ENCODE measurements at regions not wholly inside any gene's neighbourhood (a gene's known extent, or its start where the extent isn't known, plus 50 kb on each side); places are given as distances from the start of the nearest gene placed in this dataset.

GRCh38 chr14:62018606-62019005 is 256.4 kb downstream of the SNAPC1 start:
- no peak for DNase-seq

GRCh38 chr14:62027958-62028357 is 265.7 kb downstream of the SNAPC1 start:
- no peak for DNase-seq

- DNase-seq = no peak
Measured at GRCh38 chr14:62029569-62029924, 267.3 kb downstream of the SNAPC1 start.

- no peak for DNase-seq
Measured at GRCh38 chr14:62030387-62030786, 268.2 kb downstream of the SNAPC1 start.

GRCh38 chr14:62031504-62031903 is 269.3 kb downstream of the SNAPC1 start:
- DNase-seq = no peak

GRCh38 chr14:62053188-62053587 is 291.0 kb downstream of the SNAPC1 start:
- no peak for DNase-seq

GRCh38 chr14:62056789-62057188 is 294.6 kb downstream of the SNAPC1 start:
- no peak for DNase-seq

GRCh38 chr14:62062645-62063044 is 300.4 kb downstream of the SNAPC1 start:
- no peak for DNase-seq

- no peak for DNase-seq
Measured at GRCh38 chr14:62064751-62065323, 302.6 kb downstream of the SNAPC1 start.

GRCh38 chr14:62066304-62066703 is 304.1 kb downstream of the SNAPC1 start:
- DNase-seq = no peak

- no peak for DNase-seq
Measured at GRCh38 chr14:62071039-62071438, 308.8 kb downstream of the SNAPC1 start.

- DNase-seq = no peak
Measured at GRCh38 chr14:62076368-62076767, 314.1 kb downstream of the SNAPC1 start.

- no peak for DNase-seq
Measured at GRCh38 chr14:62076825-62077605, 314.8 kb downstream of the SNAPC1 start.

GRCh38 chr14:62077676-62078261 is 315.5 kb downstream of the SNAPC1 start:
- DNase-seq = no peak

GRCh38 chr14:62079038-62079437 is 316.8 kb downstream of the SNAPC1 start:
- DNase-seq = no peak

- DNase-seq = no peak
Measured at GRCh38 chr14:62081012-62081612, 318.9 kb downstream of the SNAPC1 start.

- no peak for DNase-seq
Measured at GRCh38 chr14:62081951-62082350, 319.7 kb downstream of the SNAPC1 start.

GRCh38 chr14:62082779-62083178 is 320.6 kb downstream of the SNAPC1 start:
- DNase-seq = no peak

- no peak for DNase-seq
Measured at GRCh38 chr14:62084020-62084419, 321.8 kb downstream of the SNAPC1 start.

- DNase-seq = no peak
Measured at GRCh38 chr14:62087191-62087590, 325.0 kb downstream of the SNAPC1 start.

GRCh38 chr14:62093736-62094135 is 331.5 kb downstream of the SNAPC1 start:
- DNase-seq = no peak

GRCh38 chr14:62097072-62097471 is 334.9 kb downstream of the SNAPC1 start:
- no peak for DNase-seq

GRCh38 chr14:62097824-62098223 is 335.6 kb downstream of the SNAPC1 start:
- DNase-seq = no peak

GRCh38 chr14:62098357-62098756 is 336.1 kb downstream of the SNAPC1 start:
- DNase-seq = no peak
